Peyer's patch (tissue), 4 donors: ENCODE measurements at regions not wholly inside any gene's neighbourhood (a gene's known extent, or its start where the extent isn't known, plus 50 kb on each side); places are given as distances from the start of the nearest gene placed in this dataset.

ENCODE experiments used
- CTCF ChIP-seq, 6 experiments: fragments of 450-650 bp in 4 of 6; fragments of 200-600 bp in 2 of 6; sonication (generic) in 1 of 6; IDR thresholded peaks; one replicate each; pipeline ENCODE4 v1.5.1; 2017 to 2019; ENCODE audit warnings: antibody characterized with exemption in 6 of 6, mild to moderate bottlenecking in 3 of 6, moderate library complexity in 1 of 6
- POLR2A ChIP-seq, 2 donors: fragments of 450-650 bp; IDR thresholded peaks; one replicate each; pipeline ENCODE4 v1.5.1; 2017; ENCODE audit warnings: antibody characterized with exemption in 2 of 2, mild to moderate bottlenecking in 2 of 2, moderate library complexity in 2 of 2

- TF ChIP-seq CTCF (IDR thresholded peaks at IDR 0.05): no peak
- no peak for TF ChIP-seq POLR2A (IDR thresholded peaks at IDR 0.05)
Measured at GRCh38 chr15:97731859-97732258, 228.6 kb upstream of the ARRDC4 start.
